Tibial artery (tissue), 4 donors: ENCODE measurements at regions not wholly inside any gene's neighbourhood (a gene's known extent, or its start where the extent isn't known, plus 50 kb on each side); places are given as distances from the start of the nearest gene placed in this dataset.
A peak's percentile ranks its signal among the peaks of the same experiment; 100 is the strongest.

ENCODE experiments used
- DNase-seq, 2 donors: peaks; one replicate each; pipeline ENCODE4 v3.0.0-alpha.2; 2019
- H3K27ac ChIP-seq, 2 donors: fragments of 200-600 bp; sonication (generic) in 1 of 2; 1 replicate in 1 of 2; 2 replicates in 1 of 2; pipeline ENCODE4 v1.5.1; 2018 to 2019; ENCODE audit warnings: mild to moderate bottlenecking in 1 of 2
- H3K27me3 ChIP-seq, 2 donors: fragments of 200-600 bp; sonication (generic) in 1 of 2; one replicate each; pipeline versions ENCODE4 v1.5.1 to v1.6.0; 2016 to 2019
- H3K36me3 ChIP-seq, 3 donors: fragments of 200-600 bp; sonication (generic) in 2 of 3; one replicate each; pipeline ENCODE4 v1.5.1; 2016 to 2019; ENCODE audit warnings: mild to moderate bottlenecking in 2 of 3
- H3K4me1 ChIP-seq, 4 donors: fragments of 200-600 bp; sonication (generic) in 2 of 4; 1 replicate in 3 of 4; 2 replicates in 1 of 4; pipeline ENCODE4 v1.5.1; 2016 to 2019
- H3K4me3 ChIP-seq, 2 donors: fragments of 200-600 bp; sonication (generic) in 1 of 2; 1 replicate in 1 of 2; 2 replicates in 1 of 2; pipeline ENCODE4 v1.5.1; 2018 to 2019; ENCODE audit warnings: mild to moderate bottlenecking in 2 of 2
- H3K9me3 ChIP-seq, 3 donors: fragments of 200-600 bp; sonication (generic) in 1 of 3; one replicate each; pipeline ENCODE4 v1.5.1; 2016 to 2019
- CTCF ChIP-seq, 2 experiments: fragments of 200-600 bp in 1 of 2; fragments of 450-650 bp in 1 of 2; IDR thresholded peaks; one replicate each; pipeline ENCODE4 v1.5.1; 2017 to 2019; ENCODE audit warnings: antibody characterized with exemption in 2 of 2, mild to moderate bottlenecking in 1 of 2, moderate library complexity in 1 of 2
- intact Hi-C: fragments of 100-400 bp; cut with DNase I; formaldehyde crosslinking; loops from one replicate; pipeline ENCODE4 v1.15.0; 2023; ENCODE audit warnings: low total_unique reads

GRCh38 chr11:10625281-10625981 is 57.0 kb upstream of the LYVE1 start:
- peaks cover 0 to 71% (median 48%) of the 10 kb centered on the region in 4 donors for H3K4me1 ChIP-seq
- no peaks in the 10 kb centered on the region for H3K27me3 ChIP-seq
- intact Hi-C loops: no loop called here
- H3K27ac ChIP-seq: peak overlapping the region; percentile 89
- H3K9me3 ChIP-seq: no peaks in the 10 kb centered on the region
- no peak overlapping the region for H3K4me3 ChIP-seq
- TF ChIP-seq CTCF (IDR thresholded peaks at IDR 0.05): no peak
- no peak for DNase-seq
- H3K36me3 ChIP-seq: peaks cover 54 to 68% (median 57%) of the 10 kb centered on the region in 3 donors

DNA sequence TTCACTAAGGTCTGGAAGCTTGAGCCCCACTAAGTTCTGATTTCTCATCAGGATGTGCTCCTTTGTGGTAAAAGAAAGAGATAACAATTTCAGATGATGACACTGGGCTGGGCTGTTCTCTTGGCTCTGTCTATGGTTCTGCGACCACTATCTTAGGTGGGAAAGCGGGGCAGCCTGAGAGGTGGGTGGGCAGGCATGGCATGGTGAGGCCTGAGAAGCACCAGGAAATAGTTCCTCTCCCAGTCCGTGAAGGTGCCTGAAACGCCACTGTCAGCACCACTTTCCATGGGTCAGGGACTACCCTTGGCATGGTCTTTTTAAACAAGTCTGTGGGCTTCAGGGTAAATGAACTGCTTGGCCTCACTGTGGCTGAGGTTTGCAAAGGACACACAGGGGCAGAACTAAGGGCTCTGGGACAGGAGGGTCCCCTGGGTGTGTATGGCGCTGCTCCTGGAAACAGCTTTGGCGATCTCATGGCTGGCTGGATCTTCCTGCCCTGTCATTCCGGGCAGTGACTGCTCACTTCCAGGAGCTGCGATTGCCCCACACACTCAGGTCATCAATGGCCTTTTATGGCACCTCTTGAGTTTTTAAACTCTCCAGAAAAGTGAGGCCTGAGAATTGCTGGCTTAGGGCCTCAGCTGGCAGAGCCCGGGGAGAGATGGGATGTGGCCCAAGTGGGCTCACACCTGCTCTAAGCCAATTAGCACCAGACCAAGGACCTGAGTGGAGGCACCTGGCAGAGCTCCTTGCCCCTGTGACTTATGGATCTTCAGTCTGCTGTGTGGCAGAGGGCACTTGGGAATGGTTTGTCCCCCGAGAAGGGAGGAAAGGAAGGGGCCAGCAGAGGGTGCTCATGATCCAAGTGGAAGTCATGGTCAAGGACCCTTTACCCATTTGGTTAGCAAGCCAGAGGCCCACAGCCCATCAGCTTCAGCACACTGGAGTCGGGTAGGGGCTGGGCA is 55.6 kb upstream of the LYVE1 start:
- peak; percentile 44 to 45 for TF ChIP-seq CTCF (IDR thresholded peaks at IDR 0.05)

GRCh38 chr11:10622957-10623791 is 54.7 kb upstream of the LYVE1 start:
- H3K9me3 ChIP-seq: no peaks in the 10 kb centered on the region
- H3K36me3 ChIP-seq: peaks cover 31 to 49% (median 35%) of the 10 kb centered on the region in 3 donors
- peaks cover 0 to 80% (median 61%) of the 10 kb centered on the region in 4 donors for H3K4me1 ChIP-seq
- peak; percentile 52 to 70 for DNase-seq
- TF ChIP-seq CTCF (IDR thresholded peaks at IDR 0.05): no peak
- H3K4me3 ChIP-seq: no peak overlapping the region
- peak overlapping the region; percentile 89 for H3K27ac ChIP-seq
- no peaks in the 10 kb centered on the region for H3K27me3 ChIP-seq
- intact Hi-C loops: no loop called here

More for the DNA sequence above, 55.6 kb upstream of the LYVE1 start:
- H3K36me3 ChIP-seq: peaks cover 40 to 58% (median 44%) of the 10 kb centered on the region in 3 donors
- intact Hi-C loops: no loop called here
- DNase-seq: peak in 1 of 2 donors; percentile 82
- no peaks in the 10 kb centered on the region for H3K9me3 ChIP-seq
- H3K4me3 ChIP-seq: no peak overlapping the region
- H3K27ac ChIP-seq: peak overlapping the region; percentile 89
- H3K27me3 ChIP-seq: no peaks in the 10 kb centered on the region
- peaks cover 0 to 79% (median 55%) of the 10 kb centered on the region in 4 donors for H3K4me1 ChIP-seq

DNA sequence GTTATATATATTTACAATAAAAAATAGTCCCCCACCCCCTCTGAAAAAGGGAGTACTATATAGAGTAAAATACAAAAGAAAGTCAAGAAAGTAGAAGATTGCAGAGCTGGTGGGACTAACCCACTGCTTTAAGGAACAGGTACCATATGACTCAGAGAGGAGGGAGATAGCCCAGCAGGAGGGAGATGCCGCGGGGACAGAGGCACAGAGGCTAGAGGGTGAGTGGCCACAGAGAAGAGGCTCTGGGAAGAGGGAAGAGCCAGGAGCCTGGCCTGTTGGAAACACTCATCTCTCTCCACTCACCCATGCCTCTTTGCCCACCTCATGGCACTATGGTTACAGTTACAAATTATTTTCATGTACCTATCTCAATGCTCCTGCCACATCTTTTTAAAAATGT is 53.6 kb upstream of the LYVE1 start:
- peaks cover 0 to 81% (median 67%) of the 10 kb centered on the region in 4 donors for H3K4me1 ChIP-seq
- peak overlapping the region; percentile 89 for H3K27ac ChIP-seq
- DNase-seq: no peak
- H3K36me3 ChIP-seq: peaks cover 21 to 38% (median 24%) of the 10 kb centered on the region in 3 donors
- H3K9me3 ChIP-seq: no peaks in the 10 kb centered on the region
- intact Hi-C loops: no loop called here
- no peaks in the 10 kb centered on the region for H3K27me3 ChIP-seq
- TF ChIP-seq CTCF (IDR thresholded peaks at IDR 0.05): no peak
- no peak overlapping the region for H3K4me3 ChIP-seq

DNA sequence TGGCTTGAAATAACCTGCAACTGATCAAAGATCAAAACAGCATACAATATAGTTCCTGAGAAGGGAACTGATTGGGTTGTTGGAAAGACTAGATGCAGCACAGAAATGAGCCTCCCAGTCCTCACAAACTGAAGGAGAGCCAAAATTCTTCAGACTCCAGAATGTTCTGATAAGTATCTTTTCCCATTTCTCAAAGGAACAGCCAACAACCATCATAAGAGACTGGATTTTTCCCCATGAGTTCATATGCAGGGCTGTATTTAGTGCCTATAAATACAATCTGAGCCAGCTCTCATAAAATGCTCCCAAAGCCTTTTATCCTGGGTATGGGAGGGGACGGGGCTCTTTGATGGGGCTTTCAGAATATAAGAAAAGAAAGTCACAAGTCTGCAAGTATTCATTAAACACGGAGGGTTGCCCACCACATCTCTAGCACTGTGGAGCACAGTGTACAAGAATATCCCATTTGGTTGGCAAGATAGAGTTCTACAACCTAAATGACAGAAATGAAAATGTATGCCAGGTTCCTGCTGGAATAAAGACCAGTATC is 50.7 kb upstream of the LYVE1 start:
- Histone ChIP-seq H3K36me3 (peaks cover 17 to 24% (median 22%) of the 10 kb centered on the region in 3 donors), H3K27me3 (no peaks in the 10 kb centered on the region), H3K9me3 (no peaks in the 10 kb centered on the region), H3K4me3 (no peak overlapping the region), H3K27ac (peak overlapping the region; percentile 86 to 89), H3K4me1 (peaks cover 0 to 67% (median 46%) of the 10 kb centered on the region in 4 donors)
- intact Hi-C loops: no loop called here
- TF ChIP-seq CTCF (IDR thresholded peaks at IDR 0.05): no peak
- no peak for DNase-seq
